HG02610 (cell line): ENCODE measurements at regions not wholly inside any gene's neighbourhood (a gene's known extent, or its start where the extent isn't known, plus 50 kb on each side); places are given as distances from the start of the nearest gene placed in this dataset.

ENCODE experiments used
- ATAC-seq: cut with Tn5 transposase; IDR thresholded peaks from one replicate; pipeline ENCODE4 v1.9.1; 2021; ENCODE audit warnings: mild to moderate bottlenecking, moderate library complexity; ENCODE audit not compliant: unreplicated experiment

DNA sequence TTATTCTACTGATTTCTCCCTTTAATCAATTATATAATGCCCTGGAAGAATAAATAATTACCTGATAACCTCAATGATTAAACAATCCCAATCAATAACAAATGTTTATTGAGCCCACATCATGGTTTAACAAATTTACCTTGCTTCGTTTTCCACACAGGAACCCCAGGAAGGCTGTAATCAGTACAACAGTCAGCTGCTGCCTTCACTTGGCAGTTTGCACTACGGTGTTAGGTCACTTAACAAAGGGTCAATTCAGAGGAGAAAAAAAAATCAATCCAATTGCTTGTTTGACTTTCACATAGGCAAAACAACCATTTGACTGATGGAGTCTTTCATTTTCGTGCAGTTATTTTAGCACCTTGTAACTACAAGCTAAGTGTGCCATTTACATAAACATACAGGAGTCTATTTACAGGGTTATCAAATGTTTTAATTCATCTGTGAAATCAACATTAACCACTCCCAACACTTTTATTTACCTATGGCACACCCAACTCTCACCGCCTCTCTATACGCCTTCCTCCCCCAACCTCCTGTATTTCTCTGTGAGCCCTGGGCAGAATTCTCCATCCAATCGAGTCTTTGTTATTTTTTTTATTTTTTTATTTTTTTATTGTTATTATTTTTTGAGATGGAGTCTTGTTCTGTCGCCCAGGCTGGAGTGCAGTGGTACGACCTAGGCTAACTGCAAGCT, 140.4 kb upstream of the TAB2 start:
- no peak for ATAC-seq

DNA sequence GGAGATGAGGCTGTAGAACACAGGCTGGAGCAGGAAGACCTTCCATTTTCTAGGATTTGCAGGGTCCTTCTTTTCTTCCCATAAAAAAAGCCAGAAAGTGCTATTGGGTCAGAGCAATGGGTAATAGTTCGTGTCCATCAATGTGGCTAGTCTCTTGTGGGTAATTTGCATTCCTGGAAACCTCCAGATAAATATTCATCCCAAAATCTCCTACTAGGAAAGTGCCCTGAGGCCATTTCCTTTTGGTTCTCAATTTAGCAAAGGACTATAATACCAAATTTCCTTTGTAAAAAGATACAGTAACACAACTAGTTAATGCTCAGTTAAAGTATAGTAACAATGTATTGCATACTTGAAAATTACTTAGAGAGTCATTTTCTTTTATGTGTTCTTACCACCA, 138.1 kb upstream of the TAB2 start:
- ATAC-seq = no peak

DNA sequence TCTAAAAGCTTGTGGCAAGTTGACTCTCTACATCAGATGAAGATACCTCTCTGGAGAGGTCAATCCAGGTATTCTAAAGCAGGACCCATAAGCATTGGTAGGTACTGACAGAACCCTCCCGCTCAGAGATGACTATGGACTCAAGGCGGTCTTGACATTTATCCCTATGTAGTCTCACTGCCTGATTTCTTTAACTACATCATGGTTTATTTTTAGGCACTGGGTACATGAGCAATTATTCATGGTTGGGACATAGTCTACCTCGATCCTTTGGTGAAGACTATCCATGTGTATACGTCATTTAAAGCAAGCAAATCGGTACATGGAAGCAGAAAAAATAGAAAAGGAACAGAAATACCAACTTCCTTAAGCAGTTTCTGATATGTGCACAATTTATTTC, 136.2 kb upstream of the TAB2 start:
- no peak for ATAC-seq

DNA sequence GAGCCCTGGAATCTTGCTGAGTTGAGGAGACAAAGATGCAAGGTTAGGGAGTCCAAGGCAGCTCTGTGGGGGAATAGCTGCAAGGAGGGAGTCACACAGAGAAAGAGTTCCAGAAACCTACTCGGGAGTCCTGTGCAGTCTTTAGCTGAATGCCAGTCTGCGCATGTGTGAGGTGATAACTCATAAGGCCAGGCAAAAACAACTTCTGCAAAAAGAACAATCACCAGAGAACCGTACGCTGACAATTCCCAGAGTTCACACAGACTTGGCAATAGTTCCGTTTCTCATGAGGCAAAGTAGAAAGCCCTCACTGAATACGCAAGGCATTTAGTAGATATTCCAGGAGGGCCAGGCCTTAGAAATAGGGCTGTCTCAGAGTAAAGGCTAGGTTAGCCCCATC, 135.2 kb upstream of the TAB2 start:
- ATAC-seq = no peak

DNA sequence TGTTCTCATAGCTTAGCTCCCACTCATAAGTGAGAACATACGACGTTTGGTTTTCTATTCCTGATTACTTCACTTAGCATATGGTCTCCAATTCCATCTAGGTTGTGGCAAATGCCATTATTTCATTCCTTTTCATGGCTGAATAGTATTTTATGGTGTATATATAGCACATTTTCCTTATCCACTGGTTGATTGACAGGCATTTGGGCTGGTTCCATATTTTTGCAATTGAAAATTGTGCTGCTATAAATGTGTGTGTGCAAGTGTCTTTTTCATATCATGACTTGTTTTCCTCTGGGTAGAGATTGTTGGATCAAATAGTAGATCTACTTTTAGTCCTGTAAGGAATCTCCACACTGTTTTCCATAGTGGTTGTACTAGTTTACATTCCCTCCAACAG, 133.0 kb upstream of the TAB2 start:
- ATAC-seq = no peak

DNA sequence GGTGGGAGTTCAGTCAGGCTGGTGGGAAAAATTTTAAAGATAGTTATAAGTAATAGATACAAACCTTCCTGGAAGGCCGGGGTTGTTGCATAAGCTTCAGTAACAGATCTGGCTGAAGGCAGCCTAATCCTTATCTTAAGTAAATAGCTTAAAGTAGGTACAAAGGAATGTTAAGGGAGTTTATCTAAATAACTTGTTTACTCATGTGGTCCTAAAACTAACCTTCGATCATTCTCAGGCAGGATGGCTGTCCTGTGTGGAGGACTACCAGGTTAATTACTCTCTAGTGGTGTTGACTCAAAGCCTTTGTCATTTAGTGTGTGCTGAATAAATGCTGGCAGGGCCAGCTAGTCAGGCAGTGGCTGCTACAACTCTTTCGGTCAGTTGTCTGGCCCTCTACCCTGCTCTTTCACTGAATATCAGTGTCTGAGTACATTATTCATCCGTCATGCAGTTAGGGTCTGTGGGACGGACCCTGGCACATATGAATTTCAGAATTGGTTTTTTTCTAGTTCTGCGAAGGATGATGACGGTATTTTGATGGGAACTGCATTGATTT, 131.6 kb upstream of the TAB2 start:
- ATAC-seq = no peak

DNA sequence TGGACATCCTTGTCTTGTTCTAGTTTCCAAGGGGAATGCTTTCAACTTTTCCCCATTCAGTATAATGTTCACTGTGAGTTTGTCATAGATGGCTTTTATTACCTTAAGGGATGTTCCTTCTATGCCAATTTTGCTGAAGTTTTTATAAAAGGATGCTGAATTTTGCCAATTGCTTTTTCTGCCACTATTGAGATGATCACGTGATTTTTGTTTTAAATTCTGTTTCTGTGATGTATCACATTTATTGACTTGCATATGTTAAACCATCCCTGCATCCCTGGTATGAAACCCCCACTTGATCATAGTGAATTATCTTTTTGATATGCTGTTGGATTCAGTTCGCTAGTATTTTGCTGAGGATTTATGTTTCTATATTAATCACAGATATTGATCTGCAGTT, 130.6 kb upstream of the TAB2 start:
- no peak for ATAC-seq

DNA sequence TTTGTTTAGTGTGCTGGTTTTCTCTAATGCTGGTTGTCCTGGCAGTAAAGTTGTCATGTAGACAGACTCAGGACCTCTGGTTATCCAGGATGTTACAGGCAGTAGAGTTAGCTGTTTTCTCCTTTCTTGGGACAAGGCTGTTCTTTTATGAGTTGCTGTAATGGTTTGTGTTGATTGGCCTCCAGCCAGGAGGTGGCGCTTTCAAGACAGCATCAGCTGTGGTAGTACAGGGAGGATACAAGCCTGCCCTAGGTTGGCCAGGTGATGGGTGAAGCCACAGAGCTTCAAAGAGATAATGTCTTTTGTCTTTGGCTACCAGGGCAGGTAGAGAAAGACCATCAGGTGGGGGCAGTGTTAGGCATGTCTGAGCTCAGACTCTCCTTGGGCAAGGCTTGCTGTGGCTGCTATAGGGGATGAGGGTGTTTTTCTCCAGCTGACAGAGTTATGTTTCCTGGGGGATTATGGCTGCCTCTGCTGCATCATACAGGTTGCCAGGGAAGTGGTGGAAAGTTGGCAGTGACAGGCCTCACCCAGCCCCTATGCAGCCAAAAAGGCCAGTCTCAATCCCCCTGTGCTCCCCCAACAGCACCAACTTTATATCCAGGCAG, 127.2 kb upstream of the TAB2 start:
- ATAC-seq = no peak

DNA sequence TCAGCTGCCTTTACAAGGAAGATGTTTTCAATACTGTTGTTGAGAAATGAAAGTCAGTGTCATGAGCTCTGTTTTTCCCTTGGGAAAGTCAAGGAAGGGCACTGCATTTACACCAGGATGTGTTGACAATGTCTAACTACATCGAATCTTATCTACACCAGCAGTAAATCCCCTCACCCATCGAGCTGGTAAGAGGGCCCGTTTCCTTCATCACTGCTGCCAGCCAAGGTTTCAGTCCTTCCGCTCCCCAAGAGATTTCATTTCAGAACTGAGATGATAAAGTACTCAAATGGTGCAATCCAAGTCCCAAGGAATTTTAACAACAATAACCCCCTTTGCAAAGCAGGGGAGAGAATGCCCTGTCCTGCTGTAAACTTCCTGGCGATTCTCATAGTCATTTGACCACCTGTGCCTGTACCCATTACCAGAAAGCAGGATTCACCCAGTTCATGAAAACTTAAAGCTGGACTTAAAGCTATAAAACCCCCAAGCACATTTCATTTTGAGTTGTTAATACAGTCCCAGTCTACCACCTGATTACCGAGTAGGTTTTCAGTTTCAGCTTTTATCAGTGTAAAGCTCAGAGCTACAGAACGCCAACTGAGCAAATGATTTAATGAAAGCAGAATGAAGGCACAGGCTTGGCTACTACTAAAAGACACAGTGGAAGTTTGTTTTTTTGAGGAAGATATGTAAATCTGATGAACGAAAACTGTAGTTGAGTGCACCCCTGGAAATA, 122.5 kb upstream of the TAB2 start:
- ATAC-seq = no peak

DNA sequence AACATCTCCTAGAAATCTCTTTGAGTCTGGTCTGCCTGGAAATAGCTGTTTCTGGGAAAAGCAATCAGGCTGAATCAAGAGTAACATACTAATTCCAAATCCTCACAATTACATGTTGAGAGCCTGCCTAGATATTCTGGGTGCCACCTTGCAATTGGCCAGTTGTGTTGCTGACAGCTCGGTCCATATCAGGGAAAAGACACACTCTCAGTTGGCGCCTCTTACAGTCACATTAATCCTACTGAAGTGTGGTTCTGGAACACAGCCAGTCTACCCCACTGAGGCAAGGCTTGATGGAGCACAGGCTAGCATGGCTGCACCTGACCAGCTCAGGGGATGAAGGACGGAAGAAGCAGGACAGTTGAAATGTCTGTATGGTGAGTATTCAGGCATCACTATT, 121.4 kb upstream of the TAB2 start:
- no peak for ATAC-seq

DNA sequence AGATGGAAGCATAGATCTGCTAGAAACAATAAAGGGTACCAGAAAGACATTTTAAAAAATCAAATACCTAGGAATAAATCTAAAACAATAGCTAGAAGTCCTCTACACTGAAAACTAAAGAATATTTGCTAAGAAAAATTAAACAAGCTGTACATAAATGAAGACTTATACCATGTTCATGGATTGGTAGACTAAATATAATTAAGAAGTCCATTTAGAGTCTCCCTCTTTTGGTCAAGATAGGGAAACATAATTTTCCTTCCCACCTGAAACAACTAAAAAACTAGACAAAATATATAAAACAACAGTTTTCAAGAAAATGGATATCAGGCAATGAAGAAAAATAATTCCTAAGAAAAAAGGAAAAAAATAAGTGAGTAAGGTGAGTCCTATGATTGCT, 120.0 kb upstream of the TAB2 start:
- ATAC-seq = no peak

DNA sequence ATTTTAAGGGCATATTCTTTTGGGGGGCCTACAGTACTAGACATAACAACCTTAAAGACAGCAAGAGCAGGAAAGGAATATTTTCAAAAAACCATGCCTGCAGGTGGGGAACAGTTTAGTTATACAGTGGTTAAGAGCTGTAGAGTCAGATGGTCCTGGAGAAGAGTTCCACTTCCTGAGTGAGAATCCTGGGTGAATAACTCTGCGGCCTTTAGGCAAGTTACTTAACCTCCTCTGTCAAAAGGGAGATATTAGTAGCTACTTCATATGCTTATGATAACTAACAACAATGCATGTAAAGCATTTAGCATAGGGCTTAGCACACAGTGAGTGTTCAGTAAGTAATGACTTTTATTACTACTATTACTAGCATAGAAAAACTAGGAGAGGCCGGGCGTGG, 119.2 kb upstream of the TAB2 start:
- ATAC-seq = no peak

DNA sequence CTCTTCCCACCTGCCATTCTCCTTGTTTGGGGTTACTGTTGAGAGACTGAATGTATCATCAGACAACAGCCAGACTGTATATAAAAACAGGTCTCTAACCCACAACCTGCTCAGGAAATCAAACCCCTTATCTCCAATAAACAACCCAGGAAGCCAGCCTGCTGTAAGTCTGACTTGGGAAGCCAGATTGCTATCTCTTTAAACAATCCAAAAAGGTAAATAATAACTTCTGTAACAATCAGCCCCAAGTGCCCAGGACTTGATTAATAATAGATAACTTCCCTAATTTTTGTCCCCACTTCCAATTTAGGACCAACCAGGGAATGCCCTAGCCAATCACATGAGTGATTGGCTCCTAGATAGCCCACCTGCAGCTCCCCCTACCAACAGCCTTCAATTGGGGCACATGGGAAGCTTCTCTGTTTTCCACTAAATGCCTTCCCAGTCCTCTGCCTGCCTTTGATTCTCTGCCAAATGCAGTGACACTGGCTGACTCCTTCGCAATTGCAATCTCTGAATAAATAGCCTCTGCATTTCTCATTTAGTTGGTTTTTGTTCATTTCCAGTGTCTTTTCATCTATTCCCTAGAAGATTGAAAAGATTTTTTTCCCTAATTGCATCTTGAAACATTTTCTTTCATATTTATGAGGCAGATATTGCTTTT, 117.1 kb upstream of the TAB2 start:
- no peak for ATAC-seq

DNA sequence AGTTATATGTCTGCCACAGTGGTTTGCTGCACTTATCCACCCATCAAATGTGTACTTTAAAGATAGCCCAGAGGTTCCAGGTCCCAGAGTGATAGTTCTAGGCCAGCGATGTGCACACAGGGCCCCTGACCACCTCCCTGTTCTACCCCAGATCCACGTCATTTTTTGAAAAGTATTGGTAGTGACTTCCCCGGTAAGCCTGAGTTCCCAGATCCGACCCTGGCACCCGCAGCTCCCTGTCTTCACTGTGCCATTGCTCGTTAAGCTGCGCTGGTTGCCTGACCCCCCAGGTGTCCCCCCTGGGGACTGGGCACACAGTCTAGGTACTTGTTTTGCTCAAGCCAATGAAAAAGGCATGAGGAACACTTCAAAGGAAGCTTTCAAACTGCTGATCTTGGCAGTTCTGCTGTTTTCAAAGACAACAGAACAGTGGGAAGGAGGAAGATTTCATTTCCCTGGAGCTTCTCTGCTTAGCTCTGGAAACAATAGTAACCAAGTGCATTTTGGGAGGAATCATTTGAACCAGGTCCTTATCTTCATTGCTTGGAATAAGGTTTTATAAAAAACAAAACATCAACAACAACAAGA, 116.3 kb upstream of the TAB2 start:
- no peak for ATAC-seq

DNA sequence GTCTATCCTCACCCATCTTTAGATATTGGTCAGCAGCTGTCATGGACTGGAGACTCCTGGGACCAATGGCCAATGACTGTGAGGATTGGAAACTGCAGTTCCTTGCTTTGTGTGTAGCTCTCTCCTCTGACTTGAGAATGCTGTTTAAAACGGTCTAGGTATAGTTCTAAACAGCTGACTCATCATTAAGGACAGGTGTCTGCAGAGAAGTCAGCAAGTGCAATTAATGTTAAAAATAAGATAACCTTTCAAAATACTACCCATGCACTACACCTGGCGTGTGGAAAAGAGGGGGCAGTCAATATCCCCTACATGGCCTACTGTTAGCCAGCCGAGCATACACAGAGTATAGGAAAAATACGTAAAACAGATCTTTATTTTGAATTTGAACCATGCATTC, 115.4 kb upstream of the TAB2 start:
- no peak for ATAC-seq

DNA sequence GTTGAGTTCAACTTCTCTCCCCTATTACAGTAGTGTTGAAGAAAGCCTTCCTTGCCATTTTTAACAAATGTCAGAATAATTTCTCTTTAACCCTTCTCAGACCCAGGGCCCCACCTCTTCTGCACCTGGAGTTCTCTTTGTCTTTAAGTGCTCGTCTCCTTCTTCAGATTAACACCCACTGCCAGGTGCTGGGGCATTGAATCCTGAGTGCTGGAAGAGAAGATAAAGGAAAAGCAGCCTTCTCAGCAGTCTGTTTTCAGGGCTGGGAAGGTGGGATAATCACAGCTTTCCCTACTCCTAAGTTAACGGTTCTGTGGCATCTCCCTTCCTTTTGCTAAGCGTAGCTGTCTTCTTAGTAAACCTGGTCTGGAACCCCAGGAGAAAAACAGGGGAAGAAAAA, 114.6 kb upstream of the TAB2 start:
- no peak for ATAC-seq

DNA sequence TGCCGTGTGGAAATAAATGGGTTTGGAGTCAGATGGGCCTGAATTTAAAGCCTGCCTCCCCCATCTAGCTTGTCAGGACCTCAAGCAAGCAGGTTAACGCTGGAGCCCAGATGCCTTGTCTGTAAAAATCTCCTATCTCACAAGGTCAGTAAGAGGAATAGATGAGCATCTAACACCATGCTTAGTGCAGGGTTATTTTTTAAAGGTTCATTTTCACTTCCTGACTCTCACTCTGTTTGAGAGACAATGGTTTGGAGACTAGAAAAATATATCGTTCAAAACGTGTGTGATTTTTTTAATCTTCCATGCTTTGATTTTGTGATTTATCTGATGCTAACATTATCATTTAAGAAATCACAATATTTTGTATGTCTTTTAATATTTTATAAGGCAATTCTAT, 114.0 kb upstream of the TAB2 start:
- ATAC-seq = no peak

DNA sequence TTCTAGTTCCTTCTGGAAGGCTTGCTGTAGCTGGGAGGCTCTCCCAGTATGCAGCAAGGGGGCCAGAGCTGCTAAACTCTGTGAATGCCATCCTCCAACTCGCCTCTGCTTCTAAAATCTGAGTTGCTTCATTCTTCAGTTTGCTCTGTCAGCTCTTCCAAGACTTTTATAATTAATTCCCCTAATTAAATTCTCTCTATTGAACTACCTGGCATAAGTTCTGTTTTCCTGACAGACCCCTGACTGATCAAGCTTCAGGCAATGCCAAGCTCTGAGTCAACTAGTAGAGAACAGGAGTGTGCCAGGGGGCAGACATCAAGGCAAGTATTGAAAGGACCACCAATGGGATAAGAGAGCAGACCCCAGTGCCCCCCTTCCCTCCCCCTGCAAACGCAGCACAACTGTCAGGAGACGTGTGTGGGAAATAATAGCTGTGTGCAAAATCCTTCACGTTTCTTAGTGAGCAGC, 109.3 kb upstream of the TAB2 start:
- no peak for ATAC-seq

DNA sequence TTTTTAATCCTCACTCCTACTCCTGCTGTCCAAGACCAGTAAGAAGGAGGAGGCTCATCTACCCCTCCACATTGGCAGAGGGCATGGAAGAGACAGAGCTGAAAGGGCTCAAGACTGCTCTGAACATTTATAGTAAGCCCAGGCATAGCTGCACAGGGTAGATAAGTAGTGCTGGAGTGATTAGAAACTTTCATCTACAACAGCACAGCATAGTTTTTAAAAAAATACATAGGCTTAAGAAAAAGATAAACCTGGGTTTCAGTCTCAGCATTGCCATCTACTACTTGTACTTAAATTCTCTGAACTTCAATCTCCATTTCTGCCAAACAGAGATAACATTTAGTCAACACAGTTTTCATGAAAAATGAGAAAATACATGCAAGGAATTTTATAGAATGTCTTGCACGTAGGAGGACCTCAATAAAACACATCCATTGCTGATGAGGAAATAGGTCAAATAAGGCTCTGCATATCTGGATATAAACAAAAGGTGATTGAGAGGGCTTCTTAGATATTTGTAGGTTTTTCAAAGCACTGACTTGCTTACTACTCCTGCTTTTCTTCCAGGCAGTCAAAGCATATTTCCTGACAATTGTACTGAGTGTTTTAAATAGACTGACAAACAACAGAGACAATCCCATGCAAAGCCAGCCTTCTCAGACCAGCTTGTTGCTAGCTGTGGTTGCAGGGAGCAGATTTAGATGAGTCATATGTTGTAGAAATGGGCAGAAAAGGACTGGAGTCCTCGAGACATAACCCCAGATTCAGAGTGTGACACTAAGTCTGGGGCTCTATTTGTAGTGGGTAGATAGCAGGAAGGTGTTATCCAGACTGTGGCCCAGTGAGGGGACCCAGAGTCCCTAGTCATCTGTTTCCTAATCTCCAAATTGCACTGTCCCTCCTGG, 107.4 kb upstream of the TAB2 start:
- ATAC-seq = peak; percentile 41

DNA sequence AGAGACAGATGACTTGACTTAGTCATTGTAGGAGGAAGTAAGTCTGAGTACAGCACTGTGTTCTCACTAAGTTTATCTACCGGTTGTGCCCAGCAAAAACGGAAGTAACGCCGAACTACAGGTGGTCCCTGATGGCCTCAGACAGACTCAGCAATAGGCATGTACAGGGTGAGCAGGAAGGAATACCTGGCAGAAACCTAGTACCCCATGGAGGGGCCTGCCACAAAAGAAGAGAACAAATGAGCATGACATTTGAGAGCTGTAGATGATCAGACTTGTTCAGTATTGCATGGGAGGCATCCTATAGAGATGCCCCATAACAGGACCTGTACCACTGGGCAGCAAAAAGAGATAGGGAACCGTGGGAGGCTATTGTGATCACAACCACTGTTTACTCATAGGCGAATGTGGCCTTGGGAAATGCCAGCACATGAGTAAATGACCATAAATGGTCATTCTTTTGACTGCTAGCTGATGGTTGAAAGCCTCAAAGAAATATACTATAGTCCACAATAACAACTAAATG, 106.4 kb upstream of the TAB2 start:
- peak; percentile 57 for ATAC-seq
